K562 (cell line): ENCODE measurements at regions not wholly inside any gene's neighbourhood (a gene's known extent, or its start where the extent isn't known, plus 50 kb on each side); places are given as distances from the start of the nearest gene placed in this dataset.

ENCODE experiments used
- ARID1B ChIP-seq: fragments of 450-650 bp; IDR thresholded peaks from 2 replicates; pipeline ENCODE4 v1.6.1; 2016; ENCODE audit warnings: antibody characterized with exemption, mild to moderate bottlenecking, inconsistent platforms
- ETS2 ChIP-seq: IDR thresholded peaks from 2 replicates; pipeline ENCODE4 v1.6.1; 2016; ENCODE audit warnings: borderline replicate concordance, missing genetic modification characterization, mild to moderate bottlenecking, moderate library complexity, missing compliant biosample characterization; ENCODE audit not compliant: poor library complexity, severe bottlenecking
- TF ChIP-seq, protein P1 (sequence below), 2 experiments: fragments of 450-650 bp in 1 of 2; sonication (generic) in 1 of 2; formaldehyde crosslinking in 1 of 2; IDR thresholded peaks; 2 replicates each; pipeline versions ENCODE4 v1.7.1 to v1.9.0; 2016 to 2022; ENCODE audit warnings: inconsistent platforms in 1 of 2, mild to moderate bottlenecking in 1 of 2, missing genetic modification reagents in 1 of 2
- TF ChIP-seq, protein P2 (sequence below), 2 experiments: fragments of 450-650 bp in 1 of 2; IDR thresholded peaks; 2 replicates each; pipeline ENCODE4 v1.6.1; 2011 to 2017; ENCODE audit warnings: low read depth in 2 of 2, antibody characterized with exemption in 1 of 2, borderline replicate concordance in 1 of 2, low read length in 1 of 2, mild to moderate bottlenecking in 1 of 2, mixed read lengths in 1 of 2; ENCODE audit not compliant: control insufficient read depth in 1 of 2

DNA sequence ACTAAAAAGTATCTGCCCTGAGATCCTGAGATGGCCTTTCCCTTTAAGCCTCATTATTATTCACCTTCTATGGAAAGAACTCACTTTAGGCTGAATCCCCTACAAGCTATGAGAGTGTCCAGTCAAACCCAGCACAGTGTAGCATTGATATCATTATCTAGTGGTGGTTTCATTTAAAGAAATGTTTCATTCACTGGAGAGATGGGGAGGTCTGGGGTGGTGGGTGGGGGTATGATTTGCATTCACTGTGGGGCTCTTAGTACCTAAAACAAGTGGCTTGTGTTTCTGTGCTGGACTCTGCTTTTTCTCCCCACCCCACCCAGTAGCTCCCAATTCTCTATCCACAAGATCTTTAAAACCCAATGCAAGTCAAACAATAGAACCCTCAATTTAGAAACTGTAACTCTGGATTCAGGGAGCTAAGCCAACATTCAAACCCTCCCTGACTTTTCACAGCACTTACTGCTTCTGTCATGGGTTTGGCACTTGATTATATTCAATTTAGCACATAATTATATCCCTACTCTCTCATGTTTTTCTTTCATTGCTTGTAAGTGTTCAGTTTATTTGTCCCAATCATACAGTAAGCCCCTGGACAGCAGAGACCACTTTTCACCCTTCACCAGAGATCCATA lies 310.5 kb upstream of the THBS1 start (continued):
- TF ChIP-seq, protein P1, sequence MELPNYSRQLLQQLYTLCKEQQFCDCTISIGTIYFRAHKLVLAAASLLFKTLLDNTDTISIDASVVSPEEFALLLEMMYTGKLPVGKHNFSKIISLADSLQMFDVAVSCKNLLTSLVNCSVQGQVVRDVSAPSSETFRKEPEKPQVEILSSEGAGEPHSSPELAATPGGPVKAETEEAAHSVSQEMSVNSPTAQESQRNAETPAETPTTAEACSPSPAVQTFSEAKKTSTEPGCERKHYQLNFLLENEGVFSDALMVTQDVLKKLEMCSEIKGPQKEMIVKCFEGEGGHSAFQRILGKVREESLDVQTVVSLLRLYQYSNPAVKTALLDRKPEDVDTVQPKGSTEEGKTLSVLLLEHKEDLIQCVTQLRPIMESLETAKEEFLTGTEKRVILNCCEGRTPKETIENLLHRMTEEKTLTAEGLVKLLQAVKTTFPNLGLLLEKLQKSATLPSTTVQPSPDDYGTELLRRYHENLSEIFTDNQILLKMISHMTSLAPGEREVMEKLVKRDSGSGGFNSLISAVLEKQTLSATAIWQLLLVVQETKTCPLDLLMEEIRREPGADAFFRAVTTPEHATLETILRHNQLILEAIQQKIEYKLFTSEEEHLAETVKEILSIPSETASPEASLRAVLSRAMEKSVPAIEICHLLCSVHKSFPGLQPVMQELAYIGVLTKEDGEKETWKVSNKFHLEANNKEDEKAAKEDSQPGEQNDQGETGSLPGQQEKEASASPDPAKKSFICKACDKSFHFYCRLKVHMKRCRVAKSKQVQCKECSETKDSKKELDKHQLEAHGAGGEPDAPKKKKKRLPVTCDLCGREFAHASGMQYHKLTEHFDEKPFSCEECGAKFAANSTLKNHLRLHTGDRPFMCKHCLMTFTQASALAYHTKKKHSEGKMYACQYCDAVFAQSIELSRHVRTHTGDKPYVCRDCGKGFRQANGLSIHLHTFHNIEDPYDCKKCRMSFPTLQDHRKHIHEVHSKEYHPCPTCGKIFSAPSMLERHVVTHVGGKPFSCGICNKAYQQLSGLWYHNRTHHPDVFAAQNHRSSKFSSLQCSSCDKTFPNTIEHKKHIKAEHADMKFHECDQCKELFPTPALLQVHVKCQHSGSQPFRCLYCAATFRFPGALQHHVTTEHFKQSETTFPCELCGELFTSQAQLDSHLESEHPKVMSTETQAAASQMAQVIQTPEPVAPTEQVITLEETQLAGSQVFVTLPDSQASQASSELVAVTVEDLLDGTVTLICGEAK (IDR thresholded peaks at IDR 0.05) = no peak
- TF ChIP-seq, protein P1 (CRISPR knock-in tag; IDR thresholded peaks at IDR 0.05) = no peak
- TF ChIP-seq ARID1B (no peak), ETS2 (no peak)
- TF ChIP-seq, protein P2, sequence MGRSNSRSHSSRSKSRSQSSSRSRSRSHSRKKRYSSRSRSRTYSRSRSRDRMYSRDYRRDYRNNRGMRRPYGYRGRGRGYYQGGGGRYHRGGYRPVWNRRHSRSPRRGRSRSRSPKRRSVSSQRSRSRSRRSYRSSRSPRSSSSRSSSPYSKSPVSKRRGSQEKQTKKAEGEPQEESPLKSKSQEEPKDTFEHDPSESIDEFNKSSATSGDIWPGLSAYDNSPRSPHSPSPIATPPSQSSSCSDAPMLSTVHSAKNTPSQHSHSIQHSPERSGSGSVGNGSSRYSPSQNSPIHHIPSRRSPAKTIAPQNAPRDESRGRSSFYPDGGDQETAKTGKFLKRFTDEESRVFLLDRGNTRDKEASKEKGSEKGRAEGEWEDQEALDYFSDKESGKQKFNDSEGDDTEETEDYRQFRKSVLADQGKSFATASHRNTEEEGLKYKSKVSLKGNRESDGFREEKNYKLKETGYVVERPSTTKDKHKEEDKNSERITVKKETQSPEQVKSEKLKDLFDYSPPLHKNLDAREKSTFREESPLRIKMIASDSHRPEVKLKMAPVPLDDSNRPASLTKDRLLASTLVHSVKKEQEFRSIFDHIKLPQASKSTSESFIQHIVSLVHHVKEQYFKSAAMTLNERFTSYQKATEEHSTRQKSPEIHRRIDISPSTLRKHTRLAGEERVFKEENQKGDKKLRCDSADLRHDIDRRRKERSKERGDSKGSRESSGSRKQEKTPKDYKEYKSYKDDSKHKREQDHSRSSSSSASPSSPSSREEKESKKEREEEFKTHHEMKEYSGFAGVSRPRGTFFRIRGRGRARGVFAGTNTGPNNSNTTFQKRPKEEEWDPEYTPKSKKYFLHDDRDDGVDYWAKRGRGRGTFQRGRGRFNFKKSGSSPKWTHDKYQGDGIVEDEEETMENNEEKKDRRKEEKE (IDR thresholded peaks at IDR 0.05; ENCODE audit: borderline replicate concordance in 1 of 2, control insufficient read depth in 1 of 2, low read depth in 2 of 2, low read length in 1 of 2) = no peak
